HG02678 (cell line): ENCODE measurements at regions not wholly inside any gene's neighbourhood (a gene's known extent, or its start where the extent isn't known, plus 50 kb on each side); places are given as distances from the start of the nearest gene placed in this dataset.
A peak's percentile ranks its signal among the peaks of the same experiment; 100 is the strongest.

Source experiments
- ATAC-seq: cut with Tn5 transposase; IDR thresholded peaks from one replicate; pipeline ENCODE4 v1.9.1; 2021; ENCODE audit warnings: mild to moderate bottlenecking, moderate library complexity; ENCODE audit not compliant: unreplicated experiment

DNA sequence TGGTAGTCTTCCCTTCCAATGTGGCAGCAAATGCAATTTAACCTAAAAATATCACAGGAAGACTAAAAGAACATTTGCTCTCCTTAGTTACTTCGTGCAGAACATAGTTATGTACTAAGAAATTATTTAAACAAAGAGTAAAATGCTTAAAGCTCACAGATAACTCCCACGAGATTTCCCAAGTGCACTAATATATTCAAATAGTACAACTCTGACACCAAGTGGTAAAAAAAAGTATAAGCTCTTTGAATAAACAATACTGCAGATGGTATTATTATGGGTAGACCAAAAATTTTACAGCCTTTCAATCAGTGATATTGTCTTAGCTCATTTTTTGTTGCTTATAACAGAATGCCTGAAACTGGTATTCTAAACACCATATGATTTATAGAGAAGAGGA, 52.8 kb upstream of the FILIP1 start:
- no peak for ATAC-seq

- peak; percentile 55 for ATAC-seq
Observed at GRCh38 chr6:75550544-75551167, 51.0 kb upstream of the SENP6 start.

DNA sequence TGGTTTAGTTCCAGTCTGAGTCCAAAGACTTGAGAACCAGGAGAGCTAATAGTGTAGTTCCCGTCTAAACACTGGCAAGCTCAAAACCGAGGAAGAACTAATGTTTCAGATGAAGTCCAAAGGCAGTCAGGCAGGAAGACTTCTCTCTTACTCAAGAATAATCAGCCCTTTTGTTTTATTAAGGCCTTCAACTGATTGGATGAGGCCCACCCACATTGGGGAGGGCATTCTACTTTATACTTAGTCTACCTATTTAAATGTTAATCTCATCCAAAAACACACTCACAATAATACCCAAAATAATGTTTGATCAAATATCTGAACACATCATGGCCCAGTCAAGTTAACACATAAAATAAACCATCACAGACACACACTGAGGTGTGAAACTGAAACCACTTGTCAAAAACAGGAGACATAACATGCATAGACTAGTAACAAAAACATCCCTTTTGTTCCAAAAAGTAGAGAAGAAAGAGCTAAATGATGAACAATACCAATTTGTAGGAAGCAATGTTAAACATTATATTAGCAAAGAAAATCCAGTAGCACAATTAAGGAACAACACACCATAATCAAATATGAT, 50.2 kb upstream of the SENP6 start:
- ATAC-seq: peak; percentile 47
